ENCODE measurements at regions not wholly inside any gene's neighbourhood (a gene's known extent, or its start where the extent isn't known, plus 50 kb on each side); places are given as distances from the start of the nearest gene placed in this dataset.

- no peak overlapping the region for H2BK20ac ChIP-seq (ENCODE audit: low read depth, low read length)
- TF ChIP-seq CHD1 (IDR thresholded peaks at IDR 0.05; ENCODE audit: low read depth, low read length) = no peak
- no peak for TF ChIP-seq POLR2A (IDR thresholded peaks at IDR 0.05; ENCODE audit: low read depth, low read length)
- TF ChIP-seq RAD21 (IDR thresholded peaks at IDR 0.05; ENCODE audit: low read length) = no peak
- no peak for TF ChIP-seq SMC3 (IDR thresholded peaks at IDR 0.05; ENCODE audit: low read depth, low read length)
- no peak for TF ChIP-seq RCOR1 (IDR thresholded peaks at IDR 0.05; ENCODE audit: insufficient replicate concordance, low read length)
- no peak for TF ChIP-seq NFE2L2 (IDR thresholded peaks at IDR 0.05; ENCODE audit: low read depth, low read length)
- no peak for TF ChIP-seq BHLHE40 (IDR thresholded peaks at IDR 0.05; ENCODE audit: low read depth, low read length)
- TF ChIP-seq RFX5 (IDR thresholded peaks at IDR 0.05; ENCODE audit: low read depth, low read length) = no peak
- no peak for TF ChIP-seq CEBPB (IDR thresholded peaks at IDR 0.05; ENCODE audit: low read depth, low read length)
- no peak for TF ChIP-seq FOS (IDR thresholded peaks at IDR 0.05; ENCODE audit: low read depth, low read length)
- TF ChIP-seq MXI1 (IDR thresholded peaks at IDR 0.05; ENCODE audit: borderline replicate concordance, low read depth, low read length) = no peak
- no peak for TF ChIP-seq USF2 (IDR thresholded peaks at IDR 0.05; ENCODE audit: low read depth, low read length)
- TF ChIP-seq, protein P1, sequence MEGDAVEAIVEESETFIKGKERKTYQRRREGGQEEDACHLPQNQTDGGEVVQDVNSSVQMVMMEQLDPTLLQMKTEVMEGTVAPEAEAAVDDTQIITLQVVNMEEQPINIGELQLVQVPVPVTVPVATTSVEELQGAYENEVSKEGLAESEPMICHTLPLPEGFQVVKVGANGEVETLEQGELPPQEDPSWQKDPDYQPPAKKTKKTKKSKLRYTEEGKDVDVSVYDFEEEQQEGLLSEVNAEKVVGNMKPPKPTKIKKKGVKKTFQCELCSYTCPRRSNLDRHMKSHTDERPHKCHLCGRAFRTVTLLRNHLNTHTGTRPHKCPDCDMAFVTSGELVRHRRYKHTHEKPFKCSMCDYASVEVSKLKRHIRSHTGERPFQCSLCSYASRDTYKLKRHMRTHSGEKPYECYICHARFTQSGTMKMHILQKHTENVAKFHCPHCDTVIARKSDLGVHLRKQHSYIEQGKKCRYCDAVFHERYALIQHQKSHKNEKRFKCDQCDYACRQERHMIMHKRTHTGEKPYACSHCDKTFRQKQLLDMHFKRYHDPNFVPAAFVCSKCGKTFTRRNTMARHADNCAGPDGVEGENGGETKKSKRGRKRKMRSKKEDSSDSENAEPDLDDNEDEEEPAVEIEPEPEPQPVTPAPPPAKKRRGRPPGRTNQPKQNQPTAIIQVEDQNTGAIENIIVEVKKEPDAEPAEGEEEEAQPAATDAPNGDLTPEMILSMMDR (conservative IDR thresholded peaks at IDR 0.05; ENCODE audit: low read depth, low read length) = no peak
- TF ChIP-seq ELK1 (IDR thresholded peaks at IDR 0.05; ENCODE audit: borderline replicate concordance, low read depth, low read length) = no peak
- TF ChIP-seq MAZ (IDR thresholded peaks at IDR 0.05; ENCODE audit: borderline replicate concordance, low read depth, low read length) = no peak
- no peak for TF ChIP-seq MAFK (IDR thresholded peaks at IDR 0.05; ENCODE audit: low read depth, low read length)
- CTCF ChIA-PET = no interaction called here
- peaks cover 20% of the 10 kb centered on the region for H3K9me3 ChIP-seq (ENCODE audit: control insufficient read depth, insufficient read depth, low read length)
- no peak overlapping the region for H3K18ac ChIP-seq (ENCODE audit: low read depth, low read length)
- H3K27me3 ChIP-seq (ENCODE audit: control insufficient read depth, insufficient read depth, low read length) = no peaks in the 10 kb centered on the region
- in situ Hi-C loops (cut with MboI; ENCODE audit: low sequenced_read_pairs) = no loop called here
- no peak overlapping the region for H3K27ac ChIP-seq (ENCODE audit: insufficient read depth, low read length)
- no peaks in the 10 kb centered on the region for H3K4me1 ChIP-seq (ENCODE audit: control insufficient read depth, insufficient read depth, low read length)
- no peak overlapping the region for H2AFZ ChIP-seq (replicated peaks; ENCODE audit: low read length, poor library complexity)
- no peak overlapping the region for H3K9ac ChIP-seq (ENCODE audit: low read depth, low read length)
- no peak overlapping the region for H3K4ac ChIP-seq (ENCODE audit: low read depth, low read length)
- no peak overlapping the region for H4K8ac ChIP-seq (ENCODE audit: low read depth in 2 of 2, low read length in 2 of 2)
- no peak overlapping the region for H2BK5ac ChIP-seq (ENCODE audit: low read depth, low read length, poor library complexity, severe bottlenecking)
- no peaks in the 10 kb centered on the region for H3K36me3 ChIP-seq (ENCODE audit: control insufficient read depth, insufficient read depth, low read length)
- no CpG with 5 or more reads among the region's 3 CpGs for WGBS, 2 experiments (ENCODE audit: extremely low coverage in 2 of 2, insufficient read length in 1 of 2)
- no peak overlapping the region for H4K5ac ChIP-seq (ENCODE audit: low read depth, low read length)
- POLR2A ChIA-PET (ENCODE audit: unreplicated experiment) = no interaction called here
- BruUV-seq (replicated peaks) = no TSS peak
- H3K9me1 ChIP-seq (ENCODE audit: insufficient read depth, low read length) = no peaks in the 10 kb centered on the region
- no peaks in the 10 kb centered on the region for H4K20me1 ChIP-seq (ENCODE audit: insufficient read depth, low read length)
- H3K23ac ChIP-seq (ENCODE audit: low read depth, low read length) = no peak overlapping the region
- dilution Hi-C loops (cut with HindIII; ENCODE audit: low sequenced_read_pairs, unreplicated experiment) = no loop called here
- no peak for DNase-seq
- H3K79me1 ChIP-seq (ENCODE audit: low read depth in 1 of 2, low read length in 2 of 2) = no peaks in the 10 kb centered on the region
- no peak overlapping the region for H3K14ac ChIP-seq (replicated peaks; ENCODE audit: low read depth, low read length)
- H2AK9ac ChIP-seq (replicated peaks; ENCODE audit: low read depth, low read length, poor library complexity) = no peak overlapping the region
- H3K56ac ChIP-seq (ENCODE audit: extremely low read depth, insufficient read depth, low read length) = no peak overlapping the region
- no peak overlapping the region for H2AK5ac ChIP-seq (ENCODE audit: low read depth, low read length)
- H2BK15ac ChIP-seq (ENCODE audit: low read depth, low read length) = no peak overlapping the region
- no peak overlapping the region for H4K91ac ChIP-seq (ENCODE audit: insufficient read depth, low read depth, low read length)
- ATAC-seq (ENCODE audit: low read depth) = no peak
- H3K4me2 ChIP-seq (ENCODE audit: low read depth, low read length) = no peak overlapping the region
- no peak overlapping the region for H2BK120ac ChIP-seq (ENCODE audit: low read depth, low read length)
- intact Hi-C loops (cut with micrococcal nuclease) = no loop called here
- H3K4me3 ChIP-seq (ENCODE audit: insufficient read depth, low read depth, low read length) = no peak overlapping the region
These were observed 337.0 kb downstream of the MBD2 start for GRCh38 chr18:53887447-53887846.

Data from IMR-90 (cell line).